ENCODE measurements at regions not wholly inside any gene's neighbourhood (a gene's known extent, or its start where the extent isn't known, plus 50 kb on each side); places are given as distances from the start of the nearest gene placed in this dataset.

DNA sequence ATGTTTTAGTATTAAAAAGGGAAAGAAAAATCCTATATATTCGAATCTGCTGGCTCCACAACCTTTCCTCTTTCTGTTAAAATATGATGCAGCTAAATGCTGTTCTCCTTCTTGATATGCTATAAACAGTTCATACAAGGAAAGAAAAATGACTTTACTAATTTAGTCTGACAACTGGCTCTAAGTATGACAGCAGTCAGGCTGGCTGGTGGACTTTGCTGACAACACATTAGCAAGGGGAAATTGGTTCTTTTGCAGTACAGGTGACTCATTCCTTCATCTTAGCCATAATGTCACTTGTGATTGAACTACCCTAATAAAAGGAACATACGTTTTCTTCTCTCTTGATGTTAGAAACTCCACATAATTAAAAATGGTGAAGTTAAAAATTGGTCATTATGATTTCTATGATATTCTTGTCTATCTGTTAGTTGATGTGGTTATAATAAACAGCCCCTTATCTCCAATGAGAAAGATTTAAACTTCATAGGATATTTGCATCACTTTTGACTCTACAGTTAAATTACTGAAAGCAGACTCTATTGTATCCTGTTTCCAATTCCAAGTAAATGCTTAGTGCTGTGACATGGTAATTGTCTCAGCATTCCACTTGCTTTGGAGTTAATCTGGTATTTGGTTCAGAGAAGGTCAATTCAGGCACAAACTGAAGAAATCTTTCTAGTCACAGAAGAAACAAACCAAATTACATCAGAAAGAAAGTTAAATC is 315.3 kb upstream of the GULP1 start:
- no peaks in the 10 kb centered on the region for H3K9me3 Mint-ChIP-seq
- H3K36me3 Mint-ChIP-seq (ENCODE audit: low read depth) = peaks cover 10% of the 10 kb centered on the region
- H3K27me3 Mint-ChIP-seq (ENCODE audit: insufficient read depth) = no peaks in the 10 kb centered on the region
- no peaks in the 10 kb centered on the region for H3K9me3 ChIP-seq (ENCODE audit: control insufficient read depth, low read length)
- no peaks in the 10 kb centered on the region for H3K36me3 ChIP-seq (ENCODE audit: control insufficient read depth, insufficient read depth, low read length)
- TF ChIP-seq, protein P1, sequence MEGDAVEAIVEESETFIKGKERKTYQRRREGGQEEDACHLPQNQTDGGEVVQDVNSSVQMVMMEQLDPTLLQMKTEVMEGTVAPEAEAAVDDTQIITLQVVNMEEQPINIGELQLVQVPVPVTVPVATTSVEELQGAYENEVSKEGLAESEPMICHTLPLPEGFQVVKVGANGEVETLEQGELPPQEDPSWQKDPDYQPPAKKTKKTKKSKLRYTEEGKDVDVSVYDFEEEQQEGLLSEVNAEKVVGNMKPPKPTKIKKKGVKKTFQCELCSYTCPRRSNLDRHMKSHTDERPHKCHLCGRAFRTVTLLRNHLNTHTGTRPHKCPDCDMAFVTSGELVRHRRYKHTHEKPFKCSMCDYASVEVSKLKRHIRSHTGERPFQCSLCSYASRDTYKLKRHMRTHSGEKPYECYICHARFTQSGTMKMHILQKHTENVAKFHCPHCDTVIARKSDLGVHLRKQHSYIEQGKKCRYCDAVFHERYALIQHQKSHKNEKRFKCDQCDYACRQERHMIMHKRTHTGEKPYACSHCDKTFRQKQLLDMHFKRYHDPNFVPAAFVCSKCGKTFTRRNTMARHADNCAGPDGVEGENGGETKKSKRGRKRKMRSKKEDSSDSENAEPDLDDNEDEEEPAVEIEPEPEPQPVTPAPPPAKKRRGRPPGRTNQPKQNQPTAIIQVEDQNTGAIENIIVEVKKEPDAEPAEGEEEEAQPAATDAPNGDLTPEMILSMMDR (conservative IDR thresholded peaks at IDR 0.05) = no peak
- H3K27me3 ChIP-seq (ENCODE audit: control insufficient read depth, insufficient read depth, low read length, poor library complexity, severe bottlenecking) = no peaks in the 10 kb centered on the region
- 83% methylated on average over 1 of the region's 2 CpGs; no CpG with 5 or more reads in 1 of the 2 experiments for WGBS, 2 experiments (ENCODE audit: insufficient coverage in 1 of 2, insufficient read length in 1 of 2)
- H3K27ac ChIP-seq (ENCODE audit: low read depth, low read length) = no peak overlapping the region
- H3K4me3 ChIP-seq (ENCODE audit: low read length) = no peak overlapping the region
- no peak overlapping the region for H3K4me3 Mint-ChIP-seq
- DNase-seq = no peak
- H3K4me1 Mint-ChIP-seq = peaks cover 28% of the 10 kb centered on the region
- H3K4me1 ChIP-seq (ENCODE audit: control insufficient read depth, insufficient read depth, low read length) = peaks cover 7% of the 10 kb centered on the region
- no peak overlapping the region for H3K9ac ChIP-seq (ENCODE audit: extremely low read depth, low read length, poor library complexity, severe bottlenecking)
- H3K27ac Mint-ChIP-seq = no peak overlapping the region

DNA sequence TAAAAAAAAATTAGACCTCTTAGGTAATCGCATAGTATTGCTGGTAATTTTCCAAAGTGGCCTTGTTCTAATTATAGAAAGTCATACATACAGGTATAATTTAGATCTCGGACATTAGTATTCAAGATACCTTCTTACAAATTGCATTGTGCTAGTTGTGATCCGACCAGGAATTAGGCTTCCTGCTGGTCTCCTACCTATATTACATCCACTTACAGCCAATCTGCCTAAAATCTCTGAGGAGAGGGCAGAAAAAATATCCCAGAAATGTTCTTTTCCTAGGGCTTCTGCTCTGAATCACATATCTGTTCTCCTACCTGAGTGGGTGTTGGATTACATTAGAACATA is 314.7 kb upstream of the GULP1 start:
- no peaks in the 10 kb centered on the region for H3K27me3 Mint-ChIP-seq (ENCODE audit: insufficient read depth)
- H3K4me1 Mint-ChIP-seq = peaks cover 26% of the 10 kb centered on the region
- Histone ChIP-seq H3K36me3 (ENCODE audit: control insufficient read depth, insufficient read depth, low read length) (no peaks in the 10 kb centered on the region), H3K9me3 (ENCODE audit: control insufficient read depth, low read length) (no peaks in the 10 kb centered on the region), H3K4me3 (ENCODE audit: low read length) (no peak overlapping the region), H3K27me3 (ENCODE audit: control insufficient read depth, insufficient read depth, low read length, poor library complexity, severe bottlenecking) (no peaks in the 10 kb centered on the region), H3K27ac (ENCODE audit: low read depth, low read length) (no peak overlapping the region), H3K9ac (ENCODE audit: extremely low read depth, low read length, poor library complexity, severe bottlenecking) (no peak overlapping the region), H3K4me1 (ENCODE audit: control insufficient read depth, insufficient read depth, low read length) (peaks cover 7% of the 10 kb centered on the region)
- no peak overlapping the region for H3K27ac Mint-ChIP-seq
- no peak overlapping the region for H3K4me3 Mint-ChIP-seq
- DNase-seq = no peak
- 67 to 74% methylated on average over 2 to 3 of the region's 3 CpGs for WGBS, 2 experiments (ENCODE audit: insufficient coverage in 1 of 2, insufficient read length in 1 of 2)
- peaks cover 6% of the 10 kb centered on the region for H3K36me3 Mint-ChIP-seq (ENCODE audit: low read depth)
- no peaks in the 10 kb centered on the region for H3K9me3 Mint-ChIP-seq
- TF ChIP-seq, protein P1 (conservative IDR thresholded peaks at IDR 0.05) = no peak

DNA sequence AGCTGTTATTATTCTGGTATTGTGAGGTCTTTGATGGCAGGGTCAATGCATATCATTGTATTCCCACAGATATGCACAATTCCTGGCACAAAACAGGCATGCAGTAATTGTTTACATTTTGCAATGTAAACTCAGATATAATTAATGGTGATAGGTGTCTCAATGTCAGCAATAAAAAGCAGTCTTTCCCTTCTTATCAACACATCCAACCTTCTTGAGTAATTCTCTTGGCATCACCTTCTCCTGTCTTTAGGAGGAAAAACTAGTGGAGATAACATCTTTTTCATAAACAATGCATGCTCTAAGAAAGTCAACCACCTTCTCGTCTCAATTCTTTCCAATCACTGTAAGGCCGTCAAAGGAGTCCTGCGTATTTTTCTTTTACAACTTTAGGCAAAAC is 313.3 kb upstream of the GULP1 start:
- Mint-ChIP-seq H3K36me3 (ENCODE audit: low read depth) (peaks cover 4% of the 10 kb centered on the region), H3K27me3 (ENCODE audit: insufficient read depth) (no peaks in the 10 kb centered on the region), H3K27ac (no peak overlapping the region), H3K4me3 (no peak overlapping the region), H3K4me1 (peaks cover 25% of the 10 kb centered on the region), H3K9me3 (no peaks in the 10 kb centered on the region)
- Histone ChIP-seq H3K36me3 (ENCODE audit: control insufficient read depth, insufficient read depth, low read length) (no peaks in the 10 kb centered on the region), H3K27ac (ENCODE audit: low read depth, low read length) (no peak overlapping the region), H3K9ac (ENCODE audit: extremely low read depth, low read length, poor library complexity, severe bottlenecking) (no peak overlapping the region), H3K27me3 (ENCODE audit: control insufficient read depth, insufficient read depth, low read length, poor library complexity, severe bottlenecking) (no peaks in the 10 kb centered on the region), H3K4me1 (ENCODE audit: control insufficient read depth, insufficient read depth, low read length) (peaks cover 7% of the 10 kb centered on the region), H3K9me3 (ENCODE audit: control insufficient read depth, low read length) (no peaks in the 10 kb centered on the region), H3K4me3 (ENCODE audit: low read length) (no peak overlapping the region)
- TF ChIP-seq, protein P1 (conservative IDR thresholded peaks at IDR 0.05) = no peak
- WGBS, 2 experiments (ENCODE audit: insufficient coverage in 1 of 2, insufficient read length in 1 of 2) = 92% methylated on average over 3 of the region's 3 CpGs; no CpG with 5 or more reads in 1 of the 2 experiments
- no peak for DNase-seq

Data from endodermal cell (in vitro differentiated cells).